ENCODE measurements at regions not wholly inside any gene's neighbourhood (a gene's known extent, or its start where the extent isn't known, plus 50 kb on each side); places are given as distances from the start of the nearest gene placed in this dataset.

DNA sequence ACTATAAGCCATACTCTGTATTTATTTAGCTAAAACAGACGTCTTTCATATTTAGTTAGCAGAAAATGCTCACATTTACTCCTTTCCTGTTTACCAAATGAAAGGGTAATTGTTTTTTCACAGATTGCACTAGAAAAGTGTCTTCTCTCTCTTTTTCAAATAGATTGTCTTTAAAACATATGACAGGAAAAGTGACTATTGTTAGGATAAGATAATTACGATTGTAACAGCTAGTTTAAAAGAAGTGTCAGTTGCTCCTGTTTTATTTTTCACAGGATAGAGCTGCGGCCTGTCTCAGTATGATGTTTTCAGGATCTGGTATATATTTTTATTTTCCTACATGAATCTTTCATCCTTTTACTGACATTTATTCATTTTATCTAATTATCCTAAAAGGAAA lies 353.5 kb downstream of the FBXO8 start:
- H3K27ac ChIP-seq, result no peak overlapping the region

DNA sequence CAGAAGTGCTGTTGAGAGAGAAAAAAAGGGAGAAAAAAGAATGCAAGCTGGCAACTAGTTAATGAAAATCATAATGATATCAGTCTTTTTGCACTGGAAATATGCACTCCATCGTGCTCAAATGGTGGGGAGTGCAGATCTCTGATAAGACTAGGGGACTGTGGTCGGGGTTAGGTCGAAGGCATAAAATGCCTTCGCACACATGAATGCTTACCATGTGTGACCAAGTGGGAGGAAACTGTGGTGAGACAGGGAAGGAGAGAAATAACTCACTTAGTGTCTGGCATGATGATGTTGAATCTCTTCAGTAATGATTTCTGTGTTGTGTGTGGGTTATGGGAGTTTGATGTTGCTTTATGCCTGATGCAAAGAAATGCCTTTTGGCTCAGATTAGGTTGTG lies 358.9 kb downstream of the FBXO8 start:
- no peaks in the 10 kb centered on the region for H3K36me3 ChIP-seq
- H3K9me3 ChIP-seq, result no peaks in the 10 kb centered on the region
- no peaks in the 10 kb centered on the region for H3K27me3 ChIP-seq
- no peak overlapping the region for H3K4me3 ChIP-seq
- no peak for DNase-seq
- H3K4me1 ChIP-seq, result peaks cover 0 to 23% (median 8%) of the 10 kb centered on the region in 4 donors
- intact Hi-C loops (cut with DNase I; ENCODE audit: low total_unique reads), result no loop called here
- TF ChIP-seq, protein P1, sequence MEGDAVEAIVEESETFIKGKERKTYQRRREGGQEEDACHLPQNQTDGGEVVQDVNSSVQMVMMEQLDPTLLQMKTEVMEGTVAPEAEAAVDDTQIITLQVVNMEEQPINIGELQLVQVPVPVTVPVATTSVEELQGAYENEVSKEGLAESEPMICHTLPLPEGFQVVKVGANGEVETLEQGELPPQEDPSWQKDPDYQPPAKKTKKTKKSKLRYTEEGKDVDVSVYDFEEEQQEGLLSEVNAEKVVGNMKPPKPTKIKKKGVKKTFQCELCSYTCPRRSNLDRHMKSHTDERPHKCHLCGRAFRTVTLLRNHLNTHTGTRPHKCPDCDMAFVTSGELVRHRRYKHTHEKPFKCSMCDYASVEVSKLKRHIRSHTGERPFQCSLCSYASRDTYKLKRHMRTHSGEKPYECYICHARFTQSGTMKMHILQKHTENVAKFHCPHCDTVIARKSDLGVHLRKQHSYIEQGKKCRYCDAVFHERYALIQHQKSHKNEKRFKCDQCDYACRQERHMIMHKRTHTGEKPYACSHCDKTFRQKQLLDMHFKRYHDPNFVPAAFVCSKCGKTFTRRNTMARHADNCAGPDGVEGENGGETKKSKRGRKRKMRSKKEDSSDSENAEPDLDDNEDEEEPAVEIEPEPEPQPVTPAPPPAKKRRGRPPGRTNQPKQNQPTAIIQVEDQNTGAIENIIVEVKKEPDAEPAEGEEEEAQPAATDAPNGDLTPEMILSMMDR (IDR thresholded peaks at IDR 0.05), result no peak
- H3K27ac ChIP-seq, result no peak overlapping the region

More for the DNA sequence above, 353.5 kb downstream of the FBXO8 start:
- H3K4me3 ChIP-seq, result no peak overlapping the region
- peaks cover 0 to 7% (median 4%) of the 10 kb centered on the region in 4 donors for H3K4me1 ChIP-seq
- DNase-seq, result no peak
- intact Hi-C loops (cut with DNase I; ENCODE audit: low total_unique reads), result no loop called here
- H3K27me3 ChIP-seq, result no peaks in the 10 kb centered on the region
- H3K36me3 ChIP-seq, result no peaks in the 10 kb centered on the region
- TF ChIP-seq, protein P1 (IDR thresholded peaks at IDR 0.05), result no peak
- no peaks in the 10 kb centered on the region for H3K9me3 ChIP-seq

DNA sequence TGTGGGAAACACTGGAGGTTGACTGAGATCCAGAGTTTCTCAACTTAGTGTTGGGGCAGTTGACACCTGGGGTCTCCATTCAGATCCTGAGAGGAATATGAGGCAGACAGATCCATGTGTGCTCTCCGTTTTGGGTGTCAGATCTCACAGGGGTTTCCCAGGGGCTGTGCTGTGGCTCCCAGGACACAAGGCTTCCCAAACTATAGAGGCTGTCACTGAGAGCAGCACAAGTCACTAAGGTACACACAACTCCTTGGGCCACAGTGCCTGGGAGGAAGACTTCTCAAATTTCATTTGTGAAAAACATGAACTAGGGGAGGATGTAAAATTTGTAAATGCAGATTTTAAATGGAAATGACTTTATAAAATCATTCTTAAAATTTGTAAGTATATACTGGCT lies 363.6 kb downstream of the FBXO8 start:
- no peak overlapping the region for H3K4me3 ChIP-seq
- H3K9me3 ChIP-seq, result no peaks in the 10 kb centered on the region
- H3K27me3 ChIP-seq, result no peaks in the 10 kb centered on the region
- TF ChIP-seq, protein P1 (IDR thresholded peaks at IDR 0.05), result no peak
- H3K27ac ChIP-seq, result no peak overlapping the region
- peaks cover 0 to 45% (median 6%) of the 10 kb centered on the region in 4 donors for H3K4me1 ChIP-seq
- intact Hi-C loops (cut with DNase I; ENCODE audit: low total_unique reads), result no loop called here
- DNase-seq, result no peak
- H3K36me3 ChIP-seq, result no peaks in the 10 kb centered on the region

DNA sequence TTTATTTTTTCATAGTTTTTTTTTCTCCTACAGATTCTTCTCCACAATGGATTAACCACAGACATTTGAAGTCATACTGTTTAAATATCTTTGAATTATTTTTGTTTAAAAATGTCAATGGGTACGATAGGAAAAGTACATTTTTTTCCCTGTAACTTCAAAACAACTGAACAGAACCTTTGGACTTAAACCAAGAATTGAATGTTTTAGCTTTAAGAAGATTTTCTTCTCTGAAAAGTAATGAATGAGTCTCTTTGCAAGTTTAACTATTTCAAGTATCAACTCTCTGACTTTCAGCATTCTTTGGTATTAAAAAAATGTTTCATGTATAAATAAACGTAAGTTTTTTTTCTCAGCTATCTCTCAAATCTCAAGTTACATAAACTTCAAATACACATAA lies 364.3 kb downstream of the FBXO8 start:
- no peaks in the 10 kb centered on the region for H3K9me3 ChIP-seq
- no peaks in the 10 kb centered on the region for H3K36me3 ChIP-seq
- DNase-seq, result no peak
- TF ChIP-seq, protein P1 (IDR thresholded peaks at IDR 0.05), result no peak
- no peak overlapping the region for H3K4me3 ChIP-seq
- peaks cover 0 to 43% (median 3%) of the 10 kb centered on the region in 4 donors for H3K4me1 ChIP-seq
- no peaks in the 10 kb centered on the region for H3K27me3 ChIP-seq
- intact Hi-C loops (cut with DNase I; ENCODE audit: low total_unique reads), result no loop called here
- no peak overlapping the region for H3K27ac ChIP-seq

DNA sequence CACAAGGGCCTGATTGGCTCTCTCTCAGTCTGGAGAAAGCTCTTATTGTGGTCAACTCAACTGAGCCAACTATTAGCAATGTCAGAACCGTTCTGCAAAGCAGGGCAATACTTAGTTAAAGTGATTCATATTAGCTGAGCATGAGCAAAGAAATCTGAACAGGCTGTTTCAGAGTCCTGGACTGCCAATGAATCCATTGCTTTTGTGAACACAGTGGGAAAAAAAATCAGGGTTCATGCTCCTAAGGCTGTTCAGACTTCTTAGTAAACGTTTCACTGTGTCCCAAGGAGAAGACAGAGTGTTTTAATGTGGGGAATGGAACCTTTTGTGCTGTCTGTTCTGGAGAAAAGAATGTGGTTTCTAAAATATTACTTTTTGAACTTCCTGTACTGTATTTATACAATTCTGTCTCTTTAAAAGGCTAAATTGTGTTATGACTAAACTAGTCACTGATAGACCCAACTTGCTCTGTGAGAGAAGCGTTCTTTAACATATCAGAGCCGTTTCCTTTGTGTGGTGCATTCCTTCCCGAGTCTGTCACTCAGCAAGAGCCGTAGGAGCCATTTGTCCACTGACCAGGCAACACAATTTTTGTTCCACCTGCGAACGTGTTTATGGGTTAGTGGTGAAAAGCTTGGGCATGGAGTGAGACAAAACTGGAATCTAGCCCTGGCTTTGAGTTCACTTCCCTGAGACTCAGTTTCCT lies 366.1 kb downstream of the FBXO8 start:
- Histone ChIP-seq H3K4me3 (peak overlapping the region; percentile 17 to 18), H3K4me1 (peaks cover 0 to 43% (median 3%) of the 10 kb centered on the region in 4 donors), H3K9me3 (no peaks in the 10 kb centered on the region), H3K27ac (peak overlapping the region; percentile 64 to 73), H3K27me3 (no peaks in the 10 kb centered on the region), H3K36me3 (no peaks in the 10 kb centered on the region)
- TF ChIP-seq, protein P1 (IDR thresholded peaks at IDR 0.05), result no peak
- intact Hi-C loops (cut with DNase I; ENCODE audit: low total_unique reads), result no loop called here
- no peak for DNase-seq
